GM18499 (cell line): ENCODE measurements at regions not wholly inside any gene's neighbourhood (a gene's known extent, or its start where the extent isn't known, plus 50 kb on each side); places are given as distances from the start of the nearest gene placed in this dataset.
"Not testable (repeated sequence)": the region's sequence is repeated elsewhere in the genome, so short reads cannot be mapped to it uniquely, and the experiment has no call there.

ENCODE experiments used
- ATAC-seq: cut with Tn5 transposase; IDR thresholded peaks from one replicate; pipeline ENCODE4 v1.9.1; 2021; ENCODE audit warnings: moderate number of reproducible peaks; ENCODE audit not compliant: insufficient read depth, unreplicated experiment

- ATAC-seq: no peak
Measured at GRCh38 chr6:168951217-168951616, 302.4 kb downstream of the THBS2 start.

- no peak for ATAC-seq
Measured at GRCh38 chr6:168950858-168951214, 302.8 kb downstream of the THBS2 start.

GRCh38 chr6:168949981-168950857 is 303.4 kb downstream of the THBS2 start:
- ATAC-seq: no peak

GRCh38 chr6:168948990-168949531 is 304.6 kb downstream of the THBS2 start:
- no peak for ATAC-seq

GRCh38 chr6:168948002-168948401 is 305.6 kb downstream of the THBS2 start:
- ATAC-seq: no peak

GRCh38 chr6:168943231-168943905 is 310.3 kb downstream of the THBS2 start:
- no peak for ATAC-seq

GRCh38 chr6:168942646-168943045 is 311.0 kb downstream of the THBS2 start:
- ATAC-seq: no peak

- ATAC-seq: no peak
Measured at GRCh38 chr6:168941036-168941435, 312.6 kb downstream of the THBS2 start.

- no peak for ATAC-seq
Measured at GRCh38 chr6:168939796-168940195, 313.9 kb downstream of the THBS2 start.

- no peak for ATAC-seq
Measured at GRCh38 chr6:168939041-168939440, 314.6 kb downstream of the THBS2 start.

- no peak for ATAC-seq
Measured at GRCh38 chr6:168938546-168938945, 315.1 kb downstream of the THBS2 start.

GRCh38 chr6:168937054-168937453 is 316.6 kb downstream of the THBS2 start:
- ATAC-seq: no peak

GRCh38 chr6:168935628-168936010 is 318.0 kb downstream of the THBS2 start:
- ATAC-seq: no peak

- ATAC-seq: no peak
Measured at GRCh38 chr6:168934660-168935627, 318.7 kb downstream of the THBS2 start.

- ATAC-seq: not testable (repeated sequence)
Measured at GRCh38 chr6:168932171-168932570, 321.5 kb downstream of the THBS2 start.

GRCh38 chr6:168931072-168931471 is 322.6 kb downstream of the THBS2 start:
- ATAC-seq: not testable (repeated sequence)

GRCh38 chr6:168929871-168930450 is 323.7 kb downstream of the THBS2 start:
- ATAC-seq: no peak

GRCh38 chr6:168928012-168928411 is 325.6 kb downstream of the THBS2 start:
- no peak for ATAC-seq

GRCh38 chr6:168927026-168927425 is 326.6 kb downstream of the THBS2 start:
- ATAC-seq: no peak

- no peak for ATAC-seq
Measured at GRCh38 chr6:168926306-168926705, 327.3 kb downstream of the THBS2 start.
